ENCODE measurements at regions not wholly inside any gene's neighbourhood (a gene's known extent, or its start where the extent isn't known, plus 50 kb on each side); places are given as distances from the start of the nearest gene placed in this dataset.

- DNase-seq (ENCODE audit: extremely low read depth, low read depth), result no peak
- TF ChIP-seq CTCF (IDR thresholded peaks at IDR 0.05; ENCODE audit: low read depth, low read length), result no peak
Measured at GRCh38 chr14:40494483-40494882, 1062.2 kb upstream of the FBXO33 start.

DNA sequence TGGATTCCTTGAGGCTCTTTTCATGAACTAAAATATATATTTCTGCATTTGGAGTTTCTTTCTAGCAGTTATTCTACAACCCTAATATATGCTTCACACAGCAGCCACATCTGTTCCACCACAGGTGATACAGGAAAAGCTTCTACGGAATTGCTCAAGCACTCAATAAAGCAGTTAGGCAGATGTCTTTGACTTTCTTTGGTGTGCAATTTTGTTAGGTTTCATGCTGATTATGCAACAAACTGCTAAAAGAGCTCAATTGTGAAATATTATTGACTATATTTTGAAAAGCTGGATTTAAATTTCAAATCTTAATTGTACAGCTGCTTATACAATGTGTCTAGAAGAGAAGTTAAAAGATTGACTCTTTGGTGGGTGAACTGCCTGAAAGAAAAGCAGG, 1055.6 kb upstream of the FBXO33 start:
- no peak for DNase-seq (ENCODE audit: extremely low read depth, low read depth)
- no peak for TF ChIP-seq CTCF (IDR thresholded peaks at IDR 0.05; ENCODE audit: low read depth, low read length)

DNA sequence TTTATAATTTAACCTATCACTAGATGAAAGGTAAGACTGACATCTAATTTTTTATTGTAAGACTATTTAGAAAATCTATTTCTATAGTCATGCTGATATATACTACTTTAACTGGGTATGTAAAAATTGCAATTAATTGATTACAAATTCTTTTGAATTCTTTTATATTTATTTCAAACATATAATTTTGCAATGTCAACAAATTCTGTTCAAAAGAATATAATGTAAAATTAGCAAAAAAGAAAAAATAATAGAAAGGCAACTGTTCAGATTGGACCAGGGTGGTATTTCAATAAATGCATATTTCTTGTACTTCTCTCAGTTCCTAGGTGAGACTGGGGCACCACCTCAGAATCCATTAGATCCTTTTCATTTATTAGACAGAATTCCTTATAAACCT, 1053.5 kb upstream of the FBXO33 start:
- no peak for DNase-seq (ENCODE audit: extremely low read depth, low read depth)
- TF ChIP-seq CTCF (IDR thresholded peaks at IDR 0.05; ENCODE audit: low read depth, low read length), result no peak

GRCh38 chr14:40476005-40476404, 1043.8 kb upstream of the FBXO33 start:
- no peak for TF ChIP-seq CTCF (IDR thresholded peaks at IDR 0.05; ENCODE audit: low read depth, low read length)
- DNase-seq (ENCODE audit: extremely low read depth, low read depth), result no peak

DNA sequence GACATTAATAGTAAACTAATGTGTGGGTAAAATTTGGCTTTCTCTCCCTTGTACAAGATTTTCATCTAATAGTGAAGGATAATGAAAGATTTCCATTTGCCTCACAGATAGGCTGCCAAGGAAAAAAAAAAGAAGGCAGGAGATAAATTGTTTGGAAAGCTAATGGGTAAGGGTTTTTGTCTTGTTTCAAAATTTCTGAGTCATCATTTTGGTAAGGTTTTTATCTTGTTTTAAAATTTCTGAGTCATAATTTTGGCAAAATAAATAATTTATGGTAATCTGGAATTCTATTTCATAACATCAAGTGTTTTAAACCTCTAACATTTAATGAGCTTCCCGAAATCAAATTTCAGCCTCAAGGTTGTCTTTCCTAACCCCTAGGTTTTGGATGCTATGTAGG, 1035.7 kb upstream of the FBXO33 start:
- DNase-seq (ENCODE audit: extremely low read depth, low read depth), result no peak
- TF ChIP-seq CTCF (IDR thresholded peaks at IDR 0.05; ENCODE audit: low read depth, low read length), result no peak

DNA sequence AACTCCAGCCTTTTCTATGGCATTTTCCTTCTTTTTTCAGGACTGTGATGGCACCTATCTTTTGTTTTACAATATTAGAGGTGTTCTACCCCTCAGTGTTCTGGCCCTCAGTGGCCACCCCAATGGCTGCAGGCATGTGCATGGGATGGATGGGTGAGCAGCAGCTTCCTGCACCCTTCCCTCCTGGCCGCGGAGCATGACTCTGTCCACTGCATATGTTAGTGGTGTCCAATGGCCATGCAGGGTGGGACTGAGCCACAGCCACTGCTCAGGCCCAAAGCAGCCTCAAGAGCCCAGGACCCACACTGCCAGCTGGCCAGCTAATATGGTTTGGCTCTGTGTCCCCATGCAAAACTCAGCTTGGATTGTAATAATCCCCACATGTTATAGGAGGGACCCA, 1032.3 kb upstream of the FBXO33 start:
- no peak for TF ChIP-seq CTCF (IDR thresholded peaks at IDR 0.05; ENCODE audit: low read depth, low read length)
- DNase-seq (ENCODE audit: extremely low read depth, low read depth), result no peak

DNA sequence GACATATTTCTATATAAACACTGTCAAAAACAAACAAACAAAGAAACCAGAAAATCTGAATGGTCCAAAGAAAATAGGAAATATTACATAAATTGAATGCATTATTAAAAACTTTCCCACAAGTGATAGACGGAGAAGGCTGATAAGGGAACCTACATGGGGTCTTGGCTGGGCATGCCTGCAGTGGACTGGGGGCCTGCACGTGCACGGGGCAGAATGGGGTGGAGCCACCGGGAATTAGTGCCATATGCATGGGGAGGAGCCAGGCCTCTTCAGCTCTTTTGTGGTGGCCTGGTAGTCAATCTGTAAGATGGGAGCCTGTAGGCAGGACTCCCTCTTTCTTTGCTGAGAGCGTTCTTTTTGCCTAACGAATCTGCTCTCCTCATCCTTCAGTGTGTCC, 1031.7 kb upstream of the FBXO33 start:
- no peak for TF ChIP-seq CTCF (IDR thresholded peaks at IDR 0.05; ENCODE audit: low read depth, low read length)
- DNase-seq (ENCODE audit: extremely low read depth, low read depth), result no peak

Measured in AG09319 (cell line).